ENCODE measurements at regions not wholly inside any gene's neighbourhood (a gene's known extent, or its start where the extent isn't known, plus 50 kb on each side); places are given as distances from the start of the nearest gene placed in this dataset.

- no peak overlapping the region for H3K4me3 ChIP-seq (ENCODE audit: low read length in 3 of 3)
- no peak overlapping the region for H3K27ac ChIP-seq (ENCODE audit: low read depth, low read length)
- no peaks in the 10 kb centered on the region for H3K9me3 ChIP-seq (ENCODE audit: control insufficient read depth in 3 of 3, low read length in 3 of 3)
- no peaks in the 10 kb centered on the region for H3K27me3 ChIP-seq (ENCODE audit: control insufficient read depth in 3 of 3, insufficient read depth in 3 of 3, low read length in 3 of 3)
- H3K9ac ChIP-seq (ENCODE audit: low read depth in 1 of 3, low read length in 3 of 3), result no peak overlapping the region
- peaks cover 0 to 4% (median 0%) of the 10 kb centered on the region in 3 donors for H3K4me1 ChIP-seq (ENCODE audit: control insufficient read depth in 3 of 3, insufficient read depth in 3 of 3, low read length in 3 of 3)
- H3K36me3 ChIP-seq (ENCODE audit: control insufficient read depth in 3 of 3, insufficient read depth in 3 of 3, low read length in 3 of 3), result peaks cover 0 to 9% (median 0%) of the 10 kb centered on the region in 3 donors
These were observed 148.2 kb upstream of the RIPOR2 start for GRCh38 chr6:25083784-25084507.

- H3K27ac ChIP-seq (ENCODE audit: low read depth, low read length), result no peak overlapping the region
- peaks cover 0 to 4% (median 0%) of the 10 kb centered on the region in 3 donors for H3K4me1 ChIP-seq (ENCODE audit: control insufficient read depth in 3 of 3, insufficient read depth in 3 of 3, low read length in 3 of 3)
- H3K9me3 ChIP-seq (ENCODE audit: control insufficient read depth in 3 of 3, low read length in 3 of 3), result no peaks in the 10 kb centered on the region
- peaks cover 0 to 9% (median 0%) of the 10 kb centered on the region in 3 donors for H3K36me3 ChIP-seq (ENCODE audit: control insufficient read depth in 3 of 3, insufficient read depth in 3 of 3, low read length in 3 of 3)
- H3K9ac ChIP-seq (ENCODE audit: low read depth in 1 of 3, low read length in 3 of 3), result no peak overlapping the region
- no peak overlapping the region for H3K4me3 ChIP-seq (ENCODE audit: low read length in 3 of 3)
- H3K27me3 ChIP-seq (ENCODE audit: control insufficient read depth in 3 of 3, insufficient read depth in 3 of 3, low read length in 3 of 3), result no peaks in the 10 kb centered on the region
These were observed 148.7 kb upstream of the RIPOR2 start for GRCh38 chr6:25084508-25084833.

GRCh38 chr6:25085756-25086155 lies 150.0 kb upstream of the RIPOR2 start:
- Histone ChIP-seq H3K4me3 (ENCODE audit: low read length in 3 of 3) (no peak overlapping the region), H3K4me1 (ENCODE audit: control insufficient read depth in 3 of 3, insufficient read depth in 3 of 3, low read length in 3 of 3) (peaks cover 0 to 4% (median 0%) of the 10 kb centered on the region in 3 donors), H3K27ac (ENCODE audit: low read depth, low read length) (no peak overlapping the region), H3K27me3 (ENCODE audit: control insufficient read depth in 3 of 3, insufficient read depth in 3 of 3, low read length in 3 of 3) (no peaks in the 10 kb centered on the region), H3K9me3 (ENCODE audit: control insufficient read depth in 3 of 3, low read length in 3 of 3) (no peaks in the 10 kb centered on the region), H3K9ac (ENCODE audit: low read depth in 1 of 3, low read length in 3 of 3) (no peak overlapping the region), H3K36me3 (ENCODE audit: control insufficient read depth in 3 of 3, insufficient read depth in 3 of 3, low read length in 3 of 3) (peaks cover 0 to 9% (median 0%) of the 10 kb centered on the region in 3 donors)

GRCh38 chr6:25086500-25087091 lies 150.8 kb upstream of the RIPOR2 start:
- peak overlapping the region; percentile 43 for H3K27ac ChIP-seq (ENCODE audit: low read depth, low read length)
- H3K27me3 ChIP-seq (ENCODE audit: control insufficient read depth in 3 of 3, insufficient read depth in 3 of 3, low read length in 3 of 3), result no peaks in the 10 kb centered on the region
- peaks cover 0 to 4% (median 0%) of the 10 kb centered on the region in 3 donors for H3K4me1 ChIP-seq (ENCODE audit: control insufficient read depth in 3 of 3, insufficient read depth in 3 of 3, low read length in 3 of 3)
- H3K9ac ChIP-seq (ENCODE audit: low read depth in 1 of 3, low read length in 3 of 3), result no peak overlapping the region
- no peak overlapping the region for H3K4me3 ChIP-seq (ENCODE audit: low read length in 3 of 3)
- peaks cover 0 to 12% (median 0%) of the 10 kb centered on the region in 3 donors for H3K36me3 ChIP-seq (ENCODE audit: control insufficient read depth in 3 of 3, insufficient read depth in 3 of 3, low read length in 3 of 3)
- no peaks in the 10 kb centered on the region for H3K9me3 ChIP-seq (ENCODE audit: control insufficient read depth in 3 of 3, low read length in 3 of 3)

- Histone ChIP-seq H3K27me3 (ENCODE audit: control insufficient read depth in 3 of 3, insufficient read depth in 3 of 3, low read length in 3 of 3) (no peaks in the 10 kb centered on the region), H3K4me3 (ENCODE audit: low read length in 3 of 3) (no peak overlapping the region), H3K4me1 (ENCODE audit: control insufficient read depth in 3 of 3, insufficient read depth in 3 of 3, low read length in 3 of 3) (peaks cover 0 to 4% (median 0%) of the 10 kb centered on the region in 3 donors), H3K9me3 (ENCODE audit: control insufficient read depth in 3 of 3, low read length in 3 of 3) (no peaks in the 10 kb centered on the region), H3K36me3 (ENCODE audit: control insufficient read depth in 3 of 3, insufficient read depth in 3 of 3, low read length in 3 of 3) (peaks cover 0 to 18% (median 0%) of the 10 kb centered on the region in 3 donors), H3K9ac (ENCODE audit: low read depth in 1 of 3, low read length in 3 of 3) (no peak overlapping the region), H3K27ac (ENCODE audit: low read depth, low read length) (peak overlapping the region; percentile 54)
These were observed 152.8 kb upstream of the RIPOR2 start for GRCh38 chr6:25088513-25088912.

- H3K36me3 ChIP-seq (ENCODE audit: control insufficient read depth in 3 of 3, insufficient read depth in 3 of 3, low read length in 3 of 3), result peaks cover 0 to 16% (median 0%) of the 10 kb centered on the region in 3 donors
- H3K27ac ChIP-seq (ENCODE audit: low read depth, low read length), result peak overlapping the region; percentile 18
- H3K4me3 ChIP-seq (ENCODE audit: low read length in 3 of 3), result no peak overlapping the region
- H3K27me3 ChIP-seq (ENCODE audit: control insufficient read depth in 3 of 3, insufficient read depth in 3 of 3, low read length in 3 of 3), result no peaks in the 10 kb centered on the region
- peaks cover 0 to 4% (median 0%) of the 10 kb centered on the region in 3 donors for H3K4me1 ChIP-seq (ENCODE audit: control insufficient read depth in 3 of 3, insufficient read depth in 3 of 3, low read length in 3 of 3)
- H3K9ac ChIP-seq (ENCODE audit: low read depth in 1 of 3, low read length in 3 of 3), result no peak overlapping the region
- H3K9me3 ChIP-seq (ENCODE audit: control insufficient read depth in 3 of 3, low read length in 3 of 3), result no peaks in the 10 kb centered on the region
These were observed 153.7 kb upstream of the RIPOR2 start for GRCh38 chr6:25089442-25089841.

GRCh38 chr6:25094726-25095125 lies 159.0 kb upstream of the RIPOR2 start:
- H3K36me3 ChIP-seq (ENCODE audit: control insufficient read depth in 3 of 3, insufficient read depth in 3 of 3, low read length in 3 of 3), result peaks cover 0 to 22% (median 0%) of the 10 kb centered on the region in 3 donors
- H3K4me1 ChIP-seq (ENCODE audit: control insufficient read depth in 3 of 3, insufficient read depth in 3 of 3, low read length in 3 of 3), result no peaks in the 10 kb centered on the region
- no peaks in the 10 kb centered on the region for H3K27me3 ChIP-seq (ENCODE audit: control insufficient read depth in 3 of 3, insufficient read depth in 3 of 3, low read length in 3 of 3)
- no peak overlapping the region for H3K4me3 ChIP-seq (ENCODE audit: low read length in 3 of 3)
- no peaks in the 10 kb centered on the region for H3K9me3 ChIP-seq (ENCODE audit: control insufficient read depth in 3 of 3, low read length in 3 of 3)
- H3K27ac ChIP-seq (ENCODE audit: low read depth, low read length), result no peak overlapping the region
- H3K9ac ChIP-seq (ENCODE audit: low read depth in 1 of 3, low read length in 3 of 3), result no peak overlapping the region

- no peak overlapping the region for H3K9ac ChIP-seq (ENCODE audit: low read depth in 1 of 3, low read length in 3 of 3)
- H3K4me1 ChIP-seq (ENCODE audit: control insufficient read depth in 3 of 3, insufficient read depth in 3 of 3, low read length in 3 of 3), result no peaks in the 10 kb centered on the region
- no peaks in the 10 kb centered on the region for H3K27me3 ChIP-seq (ENCODE audit: control insufficient read depth in 3 of 3, insufficient read depth in 3 of 3, low read length in 3 of 3)
- peaks cover 0 to 4% (median 0%) of the 10 kb centered on the region in 3 donors for H3K36me3 ChIP-seq (ENCODE audit: control insufficient read depth in 3 of 3, insufficient read depth in 3 of 3, low read length in 3 of 3)
- H3K27ac ChIP-seq (ENCODE audit: low read depth, low read length), result no peak overlapping the region
- H3K4me3 ChIP-seq (ENCODE audit: low read length in 3 of 3), result no peak overlapping the region
- no peaks in the 10 kb centered on the region for H3K9me3 ChIP-seq (ENCODE audit: control insufficient read depth in 3 of 3, low read length in 3 of 3)
These were observed 164.5 kb upstream of the RIPOR2 start for GRCh38 chr6:25100288-25100687.

- Histone ChIP-seq H3K4me3 (ENCODE audit: low read length in 3 of 3) (no peak overlapping the region), H3K4me1 (ENCODE audit: control insufficient read depth in 3 of 3, insufficient read depth in 3 of 3, low read length in 3 of 3) (no peaks in the 10 kb centered on the region), H3K9me3 (ENCODE audit: control insufficient read depth in 3 of 3, low read length in 3 of 3) (no peaks in the 10 kb centered on the region), H3K27ac (ENCODE audit: low read depth, low read length) (no peak overlapping the region), H3K27me3 (ENCODE audit: control insufficient read depth in 3 of 3, insufficient read depth in 3 of 3, low read length in 3 of 3) (no peaks in the 10 kb centered on the region), H3K9ac (ENCODE audit: low read depth in 1 of 3, low read length in 3 of 3) (no peak overlapping the region), H3K36me3 (ENCODE audit: control insufficient read depth in 3 of 3, insufficient read depth in 3 of 3, low read length in 3 of 3) (peaks cover 2 to 7% (median 7%) of the 10 kb centered on the region in 3 donors)
These were observed 167.8 kb upstream of the RIPOR2 start for GRCh38 chr6:25103603-25104002.

Data from skeletal muscle tissue (tissue), 3 donors.